Neuronal stem cell (in vitro differentiated cells): ENCODE measurements at regions not wholly inside any gene's neighbourhood (a gene's known extent, or its start where the extent isn't known, plus 50 kb on each side); places are given as distances from the start of the nearest gene placed in this dataset.

Experiments used
- DNase-seq: peaks from one replicate; pipeline ENCODE4 v3.0.0-alpha.2; 2013; ENCODE audit warnings: low spot score
- H2AFZ ChIP-seq: one replicate; pipeline ENCODE4 v1.6.1; 2013; ENCODE audit warnings: mild to moderate bottlenecking, low read length, inconsistent platforms
- H2AK5ac ChIP-seq: 2 replicates; pipeline ENCODE4 v1.6.1; 2013; ENCODE audit warnings: low read depth, mild to moderate bottlenecking, inconsistent platforms, low read length, moderate library complexity, mixed read lengths
- H2BK120ac ChIP-seq: 2 replicates; pipeline ENCODE4 v1.6.1; 2013; ENCODE audit warnings: low read depth, mild to moderate bottlenecking, inconsistent platforms, low read length, moderate library complexity, mixed read lengths
- H2BK12ac ChIP-seq: one replicate; pipeline ENCODE4 v1.6.1; 2013; ENCODE audit warnings: low read length, inconsistent platforms
- H2BK15ac ChIP-seq: 2 replicates; pipeline ENCODE4 v1.6.1; 2013; ENCODE audit warnings: mild to moderate bottlenecking, low read length, inconsistent platforms, mixed read lengths
- H2BK5ac ChIP-seq: one replicate; pipeline ENCODE4 v1.6.1; 2013; ENCODE audit warnings: inconsistent platforms, mild to moderate bottlenecking, low read length, moderate library complexity
- H3K14ac ChIP-seq: one replicate; pipeline ENCODE4 v1.6.1; 2013; ENCODE audit warnings: low read length, inconsistent platforms
- H3K18ac ChIP-seq: 2 replicates; pipeline ENCODE4 v1.6.1; 2013; ENCODE audit warnings: low read length, inconsistent platforms
- H3K23ac ChIP-seq: 2 replicates; pipeline ENCODE4 v1.6.1; 2013; ENCODE audit warnings: low read depth, mild to moderate bottlenecking, mixed read lengths, low read length, inconsistent platforms; ENCODE audit not compliant: poor library complexity
- H3K27ac ChIP-seq: replicated peaks from 3 replicates; pipeline ENCODE4 v1.5.1; 2013; ENCODE audit warnings: low read length, inconsistent platforms
- H3K27me3 ChIP-seq, 3 experiments: 2 replicates each; pipeline ENCODE4 v1.6.1; 2013; ENCODE audit warnings: low read length in 3 of 3, mild to moderate bottlenecking in 2 of 3, inconsistent platforms in 1 of 3, low read depth in 1 of 3, mixed read lengths in 1 of 3, moderate library complexity in 1 of 3; ENCODE audit not compliant: control insufficient read depth in 3 of 3, insufficient read depth in 3 of 3
- H3K36me3 ChIP-seq, 2 donors: replicated peaks in 1 of 2; 2 replicates each; pipeline ENCODE4 v1.6.1; 2013; ENCODE audit warnings: low read length in 2 of 2; ENCODE audit not compliant: control insufficient read depth in 2 of 2, insufficient read depth in 2 of 2
- H3K4ac ChIP-seq: 2 replicates; pipeline ENCODE4 v1.6.1; 2013; ENCODE audit warnings: inconsistent platforms, mild to moderate bottlenecking, low read length, moderate library complexity
- H3K4me1 ChIP-seq, 2 donors: 1 replicate in 1 of 2; 2 replicates in 1 of 2; pipeline ENCODE4 v1.6.1; 2013; ENCODE audit warnings: low read length in 2 of 2, low read depth in 1 of 2; ENCODE audit not compliant: control insufficient read depth in 2 of 2, insufficient read depth in 1 of 2
- H3K4me2 ChIP-seq: one replicate; pipeline ENCODE4 v1.6.1; 2013; ENCODE audit warnings: mild to moderate bottlenecking, low read length, inconsistent platforms; ENCODE audit not compliant: insufficient read depth, poor library complexity, severe bottlenecking
- H3K4me3 ChIP-seq, 2 donors: 2 replicates each; pipeline ENCODE4 v1.5.1; 2013; ENCODE audit warnings: low read length in 2 of 2, mild to moderate bottlenecking in 2 of 2, inconsistent platforms in 1 of 2, moderate library complexity in 1 of 2
- H3K79me1 ChIP-seq: one replicate; pipeline ENCODE4 v1.6.1; 2013; ENCODE audit warnings: low read depth, mild to moderate bottlenecking, inconsistent platforms, low read length, moderate library complexity
- H3K9ac ChIP-seq: one replicate; pipeline ENCODE4 v1.6.1; 2013; ENCODE audit warnings: mild to moderate bottlenecking, low read depth, low read length, inconsistent platforms; ENCODE audit not compliant: poor library complexity
- H3K9me3 ChIP-seq, 2 donors: replicated peaks in 1 of 2; 2 replicates each; pipeline versions ENCODE3 to v1.6.1; 2013; ENCODE audit warnings: low read length in 2 of 2, mild to moderate bottlenecking in 2 of 2, inconsistent platforms in 1 of 2, low read depth in 1 of 2, mixed read lengths in 1 of 2, moderate library complexity in 1 of 2; ENCODE audit not compliant: control insufficient read depth in 2 of 2, insufficient read depth in 1 of 2
- H4K8ac ChIP-seq: one replicate; pipeline ENCODE4 v1.6.1; 2013; ENCODE audit warnings: low read depth, mild to moderate bottlenecking, inconsistent platforms, low read length, moderate library complexity
- H4K91ac ChIP-seq: one replicate; pipeline ENCODE4 v1.6.1; 2013; ENCODE audit warnings: low read length, low read depth, mild to moderate bottlenecking, inconsistent platforms; ENCODE audit not compliant: poor library complexity
- WGBS, 2 donors: extraction: QIAGEN DNeasy Blood & Tissue Kit; methylation state at CpG; one replicate each; pipeline ENCODE4 v1.1.7; 2013; ENCODE audit warnings: missing lambda C conversion rate in 2 of 2, mixed read lengths in 1 of 2; ENCODE audit not compliant: insufficient read length in 2 of 2, insufficient replicate concordance in 1 of 2; ENCODE audit errors: extremely low coverage in 2 of 2; 5-methylcytosine and 5-hydroxymethylcytosine counted together

DNA sequence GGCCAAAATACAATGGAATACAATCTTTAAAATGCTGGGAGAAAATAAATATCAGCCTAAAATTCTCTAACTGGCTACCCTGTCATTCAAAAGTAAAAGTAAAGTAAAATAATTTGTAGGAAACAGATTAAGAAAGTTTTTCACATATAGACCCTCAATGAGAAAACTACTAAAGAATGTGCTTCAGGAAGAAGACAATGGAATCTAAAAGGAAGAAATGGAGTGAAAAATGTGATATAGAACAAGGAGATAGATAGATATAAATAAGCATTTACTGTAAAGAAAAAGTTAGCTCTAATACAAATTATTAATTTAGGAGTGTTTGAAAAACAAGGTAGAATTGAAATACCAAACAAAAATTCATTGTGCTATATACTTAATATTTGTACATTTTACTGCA is 368.6 kb upstream of the MPDZ start:
- no peak overlapping the region for H3K14ac ChIP-seq
- H3K79me1 ChIP-seq: no peaks in the 10 kb centered on the region
- no peak for DNase-seq
- H2AFZ ChIP-seq: no peak overlapping the region
- no peak overlapping the region for H3K4ac ChIP-seq
- no peak overlapping the region for H3K4me2 ChIP-seq
- no peak overlapping the region for H3K4me3 ChIP-seq
- no peak overlapping the region for H3K23ac ChIP-seq
- no peak overlapping the region for H2AK5ac ChIP-seq
- H3K36me3 ChIP-seq: no peaks in the 10 kb centered on the region
- peaks cover 2 to 12% of the 10 kb centered on the region in 2 donors for H3K9me3 ChIP-seq
- no peak overlapping the region for H2BK15ac ChIP-seq
- no peak overlapping the region for H3K18ac ChIP-seq
- H2BK5ac ChIP-seq: no peak overlapping the region
- H3K27ac ChIP-seq: no peak overlapping the region
- no peak overlapping the region for H4K8ac ChIP-seq
- no peak overlapping the region for H2BK120ac ChIP-seq
- H3K9ac ChIP-seq: no peak overlapping the region
- no peak overlapping the region for H2BK12ac ChIP-seq
- H3K27me3 ChIP-seq: no peaks in the 10 kb centered on the region
- no peak overlapping the region for H4K91ac ChIP-seq
- no peaks in the 10 kb centered on the region for H3K4me1 ChIP-seq

DNA sequence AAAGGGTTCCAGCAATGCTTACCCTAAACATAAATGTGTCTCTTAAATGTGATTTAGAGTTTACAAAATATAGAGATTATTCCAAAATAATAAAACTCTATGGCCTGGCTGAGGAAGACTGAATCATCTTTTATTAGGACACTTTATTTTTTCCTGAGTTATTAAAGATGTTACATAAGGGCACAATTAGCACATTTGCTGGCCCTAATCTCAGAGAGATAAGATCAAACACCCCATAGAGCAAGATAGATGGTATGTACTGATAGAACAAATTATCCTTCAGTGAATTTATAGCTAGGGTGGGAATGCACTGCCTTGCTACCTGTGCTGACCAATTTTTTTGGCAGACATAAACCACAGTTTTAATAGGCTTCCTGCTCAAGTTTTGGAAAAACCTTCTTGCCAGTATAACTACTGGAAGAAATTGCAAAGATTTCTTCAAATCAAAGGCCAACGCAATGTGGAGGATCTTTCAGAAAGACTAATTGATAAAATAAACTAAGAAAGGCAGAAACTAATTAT is 367.1 kb upstream of the MPDZ start:
- Histone ChIP-seq H3K79me1 (no peaks in the 10 kb centered on the region), H3K14ac (no peak overlapping the region), H2BK15ac (no peak overlapping the region), H3K36me3 (no peaks in the 10 kb centered on the region), H3K18ac (no peak overlapping the region), H3K23ac (no peak overlapping the region), H3K9ac (no peak overlapping the region), H2BK12ac (no peak overlapping the region), H3K4ac (no peak overlapping the region), H2BK120ac (no peak overlapping the region), H3K27me3 (no peaks in the 10 kb centered on the region), H2AFZ (no peak overlapping the region), H4K91ac (no peak overlapping the region), H4K8ac (no peak overlapping the region), H3K27ac (no peak overlapping the region), H3K4me2 (no peak overlapping the region), H3K4me1 (no peaks in the 10 kb centered on the region), H2AK5ac (no peak overlapping the region), H3K4me3 (no peak overlapping the region), H2BK5ac (no peak overlapping the region), H3K9me3 (peaks cover 2 to 12% of the 10 kb centered on the region in 2 donors)
- DNase-seq: no peak
- no CpG with 5 or more reads among the region's 1 CpG for WGBS, 2 donors

DNA sequence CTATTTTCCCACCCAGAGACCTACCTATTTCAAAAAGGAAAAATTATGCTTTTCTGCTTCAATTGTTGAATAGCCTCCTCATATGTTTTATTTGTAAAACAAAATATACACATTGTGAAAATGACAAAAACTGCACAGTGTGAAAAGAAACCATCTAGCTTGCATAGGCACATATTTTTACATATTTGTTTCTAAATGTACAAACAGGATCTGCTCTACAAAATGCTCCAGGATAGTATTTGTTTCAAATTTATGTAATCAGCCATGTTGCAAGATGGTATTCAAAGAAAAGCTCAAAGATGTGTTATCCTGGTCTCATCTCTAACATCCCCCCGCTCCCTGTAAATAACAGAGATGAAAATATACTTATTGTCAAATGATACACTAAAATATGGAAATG is 366.1 kb upstream of the MPDZ start:
- H4K8ac ChIP-seq: no peak overlapping the region
- H3K18ac ChIP-seq: no peak overlapping the region
- H2AFZ ChIP-seq: no peak overlapping the region
- H2BK12ac ChIP-seq: no peak overlapping the region
- DNase-seq: no peak
- H4K91ac ChIP-seq: no peak overlapping the region
- no peak overlapping the region for H3K9ac ChIP-seq
- H3K27me3 ChIP-seq: no peaks in the 10 kb centered on the region
- no peak overlapping the region for H2AK5ac ChIP-seq
- WGBS, 2 donors: no CpG with 5 or more reads among the region's 1 CpG
- H3K79me1 ChIP-seq: no peaks in the 10 kb centered on the region
- H3K4me2 ChIP-seq: no peak overlapping the region
- H2BK5ac ChIP-seq: no peak overlapping the region
- no peaks in the 10 kb centered on the region for H3K4me1 ChIP-seq
- no peak overlapping the region for H3K4me3 ChIP-seq
- H2BK15ac ChIP-seq: no peak overlapping the region
- no peak overlapping the region for H3K23ac ChIP-seq
- H3K27ac ChIP-seq: no peak overlapping the region
- H3K14ac ChIP-seq: no peak overlapping the region
- H3K36me3 ChIP-seq: no peaks in the 10 kb centered on the region
- H3K4ac ChIP-seq: no peak overlapping the region
- peaks cover 2 to 15% of the 10 kb centered on the region in 2 donors for H3K9me3 ChIP-seq
- H2BK120ac ChIP-seq: no peak overlapping the region

GRCh38 chr9:13644675-13645074 is 365.2 kb upstream of the MPDZ start:
- H3K27me3 ChIP-seq: no peaks in the 10 kb centered on the region
- H3K14ac ChIP-seq: no peak overlapping the region
- H4K8ac ChIP-seq: no peak overlapping the region
- H3K4ac ChIP-seq: no peak overlapping the region
- no peak overlapping the region for H2BK120ac ChIP-seq
- H3K9ac ChIP-seq: no peak overlapping the region
- H2BK5ac ChIP-seq: no peak overlapping the region
- DNase-seq: no peak
- H2BK15ac ChIP-seq: no peak overlapping the region
- H3K4me2 ChIP-seq: no peak overlapping the region
- no peaks in the 10 kb centered on the region for H3K36me3 ChIP-seq
- no peaks in the 10 kb centered on the region for H3K4me1 ChIP-seq
- H3K18ac ChIP-seq: no peak overlapping the region
- H2AFZ ChIP-seq: peak overlapping the region; percentile 45
- no peak overlapping the region for H2BK12ac ChIP-seq
- no peak overlapping the region for H3K27ac ChIP-seq
- peaks cover 2 to 15% of the 10 kb centered on the region in 2 donors for H3K9me3 ChIP-seq
- no peak overlapping the region for H3K4me3 ChIP-seq
- no CpG with 5 or more reads among the region's 1 CpG for WGBS, 2 donors
- H4K91ac ChIP-seq: no peak overlapping the region
- no peak overlapping the region for H2AK5ac ChIP-seq
- no peak overlapping the region for H3K23ac ChIP-seq
- H3K79me1 ChIP-seq: no peaks in the 10 kb centered on the region
